Neural progenitor cell (in vitro differentiated cells): ENCODE measurements at regions not wholly inside any gene's neighbourhood (a gene's known extent, or its start where the extent isn't known, plus 50 kb on each side); places are given as distances from the start of the nearest gene placed in this dataset.

ENCODE experiments used
- DNase-seq: peaks from one replicate; pipeline ENCODE4 v3.0.0-alpha.2; 2016; ENCODE audit warnings: low spot score
- H2AFZ ChIP-seq: fragments of 200-600 bp; sonication (generic); replicated peaks from 2 replicates; pipeline ENCODE4 v1.6.1; 2016; ENCODE audit warnings: antibody characterized with exemption
- H3F3A ChIP-seq: fragments of 200-600 bp; sonication (generic); 2 replicates; pipeline ENCODE4 v1.6.1; 2016; ENCODE audit warnings: antibody characterized with exemption, low read depth
- H3K27ac ChIP-seq: fragments of 200-600 bp; sonication (generic); 2 replicates; pipeline ENCODE4 v1.5.1; 2016; ENCODE audit warnings: mild to moderate bottlenecking
- H3K27me3 ChIP-seq: fragments of 200-600 bp; sonication (generic); 2 replicates; pipeline ENCODE4 v1.6.1; 2016; ENCODE audit warnings: mild to moderate bottlenecking, moderate library complexity
- H3K36me3 ChIP-seq: fragments of 200-600 bp; sonication (generic); 2 replicates; pipeline ENCODE4 v1.5.1; 2016
- H3K4me1 ChIP-seq: fragments of 200-600 bp; sonication (generic); 2 replicates; pipeline ENCODE4 v1.6.1; 2016; ENCODE audit warnings: mixed run types
- H3K4me2 ChIP-seq: fragments of 200-600 bp; sonication (generic); 2 replicates; pipeline ENCODE4 v1.6.1; 2016
- H3K4me3 ChIP-seq: fragments of 200-600 bp; sonication (generic); 2 replicates; pipeline ENCODE4 v1.5.1; 2016
- H3K79me2 ChIP-seq: fragments of 200-600 bp; sonication (generic); 2 replicates; pipeline ENCODE4 v1.6.1; 2016; ENCODE audit warnings: low read depth
- H3K9ac ChIP-seq: fragments of 200-600 bp; sonication (generic); 2 replicates; pipeline ENCODE4 v1.6.1; 2016
- H3K9me3 ChIP-seq: fragments of 200-600 bp; sonication (generic); 2 replicates; pipeline ENCODE4 v1.5.1; 2016; ENCODE audit warnings: low read depth
- H4K20me1 ChIP-seq: fragments of 200-600 bp; sonication (generic); 2 replicates; pipeline ENCODE4 v1.6.1; 2016; ENCODE audit warnings: low read depth
- H3K27ac Mint-ChIP-seq: 3 replicates; pipeline ENCODE4 v1.8.0; 2021; ENCODE audit warnings: mixed read lengths
- H3K27me3 Mint-ChIP-seq: 2 replicates; pipeline ENCODE4 v1.8.0; 2022; ENCODE audit warnings: low read depth, mild to moderate bottlenecking, inconsistent platforms, moderate library complexity, mixed read lengths; ENCODE audit not compliant: insufficient read depth
- H3K36me3 Mint-ChIP-seq: 3 replicates; pipeline ENCODE4 v1.8.0; 2021; ENCODE audit warnings: mixed read lengths
- H3K4me1 Mint-ChIP-seq: 3 replicates; pipeline ENCODE4 v1.8.0; 2021; ENCODE audit warnings: mixed read lengths
- H3K4me3 Mint-ChIP-seq: 3 replicates; pipeline ENCODE4 v1.8.0; 2021; ENCODE audit warnings: mild to moderate bottlenecking, moderate library complexity, mixed read lengths
- H3K9me3 Mint-ChIP-seq: 3 replicates; pipeline ENCODE4 v1.8.0; 2020; ENCODE audit warnings: mixed read lengths
- EZH2 ChIP-seq: fragments of 200-600 bp; sonication (generic); IDR thresholded peaks from 2 replicates; pipeline ENCODE4 v1.6.1; 2017; ENCODE audit warnings: antibody characterized with exemption, mild to moderate bottlenecking, moderate library complexity
- EZH2phosphoT487 ChIP-seq: fragments of 200-600 bp; sonication (generic); IDR thresholded peaks from 2 replicates; pipeline ENCODE4 v1.6.1; 2017; ENCODE audit warnings: antibody characterized with exemption
- TF ChIP-seq, protein P1 (sequence below): fragments of 200-600 bp; sonication (generic); IDR thresholded peaks from 2 replicates; pipeline ENCODE4 v1.5.1; 2017; ENCODE audit warnings: antibody characterized with exemption, mild to moderate bottlenecking

DNA sequence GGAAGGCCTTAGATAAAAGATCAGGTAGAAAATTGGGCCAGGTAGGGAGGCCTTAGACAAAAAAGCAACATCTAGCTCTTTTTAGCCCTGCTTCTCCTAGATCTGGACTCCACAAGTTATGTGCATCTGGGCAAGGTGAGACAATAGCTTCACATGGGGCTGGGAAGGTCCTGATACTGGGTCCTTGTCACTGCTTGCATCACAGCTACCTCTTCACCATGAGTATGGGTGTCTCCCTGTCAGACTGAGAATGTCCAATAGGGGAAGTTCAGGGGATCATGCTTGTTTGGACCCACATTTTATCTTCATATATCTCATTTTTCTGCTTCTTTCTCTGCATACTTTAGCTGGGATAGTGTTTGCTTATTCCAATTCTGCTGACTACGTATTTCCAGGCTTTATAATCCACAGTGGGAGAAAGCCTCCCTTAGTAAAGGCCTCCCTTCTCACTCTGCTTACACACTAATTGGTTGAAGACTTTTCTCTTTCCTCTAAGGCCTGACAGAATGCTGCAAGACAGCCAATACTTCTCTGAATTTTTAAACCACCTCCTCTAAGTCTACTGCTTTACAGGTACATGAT is 189.6 kb downstream of the CYRIA start:
- no peak overlapping the region for H3K4me3 Mint-ChIP-seq
- Histone ChIP-seq H3K79me2 (no peaks in the 10 kb centered on the region), H3K4me3 (no peak overlapping the region), H3K9ac (no peak overlapping the region), H3K4me1 (no peaks in the 10 kb centered on the region), H3K27me3 (no peaks in the 10 kb centered on the region), H2AFZ (no peak overlapping the region), H4K20me1 (no peaks in the 10 kb centered on the region), H3K36me3 (no peaks in the 10 kb centered on the region), H3F3A (no peaks in the 10 kb centered on the region), H3K27ac (no peak overlapping the region), H3K9me3 (no peaks in the 10 kb centered on the region), H3K4me2 (no peak overlapping the region)
- peaks cover 2% of the 10 kb centered on the region for H3K9me3 Mint-ChIP-seq
- no peak overlapping the region for H3K27ac Mint-ChIP-seq
- no peak for DNase-seq
- TF ChIP-seq, protein P1, sequence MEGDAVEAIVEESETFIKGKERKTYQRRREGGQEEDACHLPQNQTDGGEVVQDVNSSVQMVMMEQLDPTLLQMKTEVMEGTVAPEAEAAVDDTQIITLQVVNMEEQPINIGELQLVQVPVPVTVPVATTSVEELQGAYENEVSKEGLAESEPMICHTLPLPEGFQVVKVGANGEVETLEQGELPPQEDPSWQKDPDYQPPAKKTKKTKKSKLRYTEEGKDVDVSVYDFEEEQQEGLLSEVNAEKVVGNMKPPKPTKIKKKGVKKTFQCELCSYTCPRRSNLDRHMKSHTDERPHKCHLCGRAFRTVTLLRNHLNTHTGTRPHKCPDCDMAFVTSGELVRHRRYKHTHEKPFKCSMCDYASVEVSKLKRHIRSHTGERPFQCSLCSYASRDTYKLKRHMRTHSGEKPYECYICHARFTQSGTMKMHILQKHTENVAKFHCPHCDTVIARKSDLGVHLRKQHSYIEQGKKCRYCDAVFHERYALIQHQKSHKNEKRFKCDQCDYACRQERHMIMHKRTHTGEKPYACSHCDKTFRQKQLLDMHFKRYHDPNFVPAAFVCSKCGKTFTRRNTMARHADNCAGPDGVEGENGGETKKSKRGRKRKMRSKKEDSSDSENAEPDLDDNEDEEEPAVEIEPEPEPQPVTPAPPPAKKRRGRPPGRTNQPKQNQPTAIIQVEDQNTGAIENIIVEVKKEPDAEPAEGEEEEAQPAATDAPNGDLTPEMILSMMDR, result no peak
- no peak for TF ChIP-seq EZH2
- TF ChIP-seq EZH2phosphoT487, result no peak
- H3K27me3 Mint-ChIP-seq, result peaks cover 2% of the 10 kb centered on the region
- no peaks in the 10 kb centered on the region for H3K36me3 Mint-ChIP-seq
- no peaks in the 10 kb centered on the region for H3K4me1 Mint-ChIP-seq

DNA sequence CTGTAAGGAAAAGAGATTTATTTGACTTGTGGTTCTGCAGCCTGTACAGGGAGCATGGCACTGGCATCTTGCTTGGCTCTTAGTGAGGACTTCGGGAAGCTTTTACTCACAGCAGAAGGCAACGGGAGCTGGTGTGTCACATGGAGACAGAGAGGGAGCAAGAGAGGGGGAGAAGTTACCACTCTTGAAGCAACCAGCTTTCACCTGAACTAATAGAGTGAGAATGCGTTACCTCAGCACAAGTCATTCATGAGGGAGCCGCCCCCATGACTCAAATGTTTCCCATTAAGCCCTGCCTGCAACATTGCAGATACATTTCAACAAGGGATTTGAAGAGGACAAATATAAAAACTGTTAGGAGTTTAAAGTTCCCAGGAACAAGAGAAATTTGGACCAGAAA is 190.0 kb downstream of the CYRIA start:
- Mint-ChIP-seq H3K27ac (no peak overlapping the region), H3K36me3 (no peaks in the 10 kb centered on the region), H3K27me3 (peaks cover 2% of the 10 kb centered on the region), H3K4me1 (no peaks in the 10 kb centered on the region), H3K4me3 (no peak overlapping the region), H3K9me3 (peaks cover 2% of the 10 kb centered on the region)
- Histone ChIP-seq H3K9me3 (no peaks in the 10 kb centered on the region), H3K27me3 (no peaks in the 10 kb centered on the region), H3K9ac (no peak overlapping the region), H3K27ac (no peak overlapping the region), H3K4me1 (no peaks in the 10 kb centered on the region), H2AFZ (no peak overlapping the region), H3K4me2 (no peak overlapping the region), H3K36me3 (no peaks in the 10 kb centered on the region), H4K20me1 (no peaks in the 10 kb centered on the region), H3F3A (no peaks in the 10 kb centered on the region), H3K79me2 (no peaks in the 10 kb centered on the region), H3K4me3 (no peak overlapping the region)
- DNase-seq, result no peak
- no peak for TF ChIP-seq EZH2
- no peak for TF ChIP-seq EZH2phosphoT487
- TF ChIP-seq, protein P1, result no peak

DNA sequence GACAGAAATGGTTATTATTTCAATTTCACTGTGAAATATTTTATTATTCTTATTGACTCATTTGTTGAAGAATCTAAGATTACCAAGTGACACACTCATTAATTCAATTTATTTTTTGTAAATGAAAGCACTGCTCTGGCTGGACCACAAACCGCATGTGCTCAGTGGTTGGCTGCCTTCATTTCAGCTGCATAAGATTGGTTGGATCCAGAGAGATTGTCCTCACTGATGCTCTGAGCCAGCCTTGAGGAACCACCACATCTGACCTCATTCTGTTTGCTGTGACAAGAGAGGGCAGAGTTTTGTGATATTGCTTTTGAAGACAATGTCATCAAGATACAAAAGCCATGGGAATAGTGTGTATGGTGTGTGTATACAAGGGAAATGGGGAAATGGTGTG is 192.1 kb downstream of the CYRIA start:
- Mint-ChIP-seq H3K36me3 (no peaks in the 10 kb centered on the region), H3K4me1 (no peaks in the 10 kb centered on the region), H3K4me3 (no peak overlapping the region), H3K27me3 (peaks cover 2% of the 10 kb centered on the region), H3K9me3 (no peaks in the 10 kb centered on the region), H3K27ac (no peak overlapping the region)
- TF ChIP-seq EZH2phosphoT487, result no peak
- DNase-seq, result no peak
- H3K36me3 ChIP-seq, result no peaks in the 10 kb centered on the region
- no peaks in the 10 kb centered on the region for H3K4me1 ChIP-seq
- no peak overlapping the region for H3K4me3 ChIP-seq
- no peaks in the 10 kb centered on the region for H4K20me1 ChIP-seq
- no peak overlapping the region for H2AFZ ChIP-seq
- no peaks in the 10 kb centered on the region for H3F3A ChIP-seq
- H3K9me3 ChIP-seq, result no peaks in the 10 kb centered on the region
- no peaks in the 10 kb centered on the region for H3K79me2 ChIP-seq
- H3K27me3 ChIP-seq, result no peaks in the 10 kb centered on the region
- H3K9ac ChIP-seq, result no peak overlapping the region
- H3K27ac ChIP-seq, result no peak overlapping the region
- no peak overlapping the region for H3K4me2 ChIP-seq

DNA sequence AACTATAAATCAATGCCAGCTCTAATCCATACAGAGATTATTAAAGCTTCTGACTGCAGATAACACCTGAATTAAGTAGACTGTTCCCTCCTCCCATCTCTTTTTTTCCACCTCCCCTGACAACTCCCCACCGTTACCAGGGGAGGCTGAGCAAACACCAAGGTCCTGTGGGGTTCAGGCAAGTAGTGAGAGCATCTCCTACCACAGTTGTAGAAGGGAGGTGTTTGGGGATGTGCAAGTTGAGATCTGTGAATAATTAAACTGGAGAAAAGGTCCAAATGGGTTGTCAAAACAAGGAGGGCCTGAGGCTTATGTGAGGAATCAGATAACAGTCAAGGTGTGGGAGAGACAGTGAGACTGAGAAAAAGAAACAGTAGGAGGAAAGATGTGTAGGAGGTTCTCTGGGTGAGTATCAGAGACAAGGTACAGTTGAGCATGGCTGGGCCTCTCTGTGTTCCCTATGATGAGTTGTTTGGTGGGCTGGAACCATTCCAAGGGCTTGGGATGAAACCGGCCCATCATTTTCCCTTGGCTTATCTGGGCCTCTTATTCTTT is 194.6 kb downstream of the CYRIA start:
- Histone ChIP-seq H3K79me2 (no peaks in the 10 kb centered on the region), H3K36me3 (no peaks in the 10 kb centered on the region), H3K4me1 (no peaks in the 10 kb centered on the region), H3K27ac (no peak overlapping the region), H4K20me1 (no peaks in the 10 kb centered on the region), H3F3A (no peaks in the 10 kb centered on the region), H3K27me3 (no peaks in the 10 kb centered on the region), H2AFZ (no peak overlapping the region), H3K4me2 (no peak overlapping the region), H3K4me3 (no peak overlapping the region), H3K9ac (no peak overlapping the region), H3K9me3 (no peaks in the 10 kb centered on the region)
- Mint-ChIP-seq H3K27me3 (peaks cover 2% of the 10 kb centered on the region), H3K4me1 (peaks cover under 1% of the 10 kb centered on the region), H3K9me3 (no peaks in the 10 kb centered on the region), H3K27ac (no peak overlapping the region), H3K4me3 (no peak overlapping the region), H3K36me3 (no peaks in the 10 kb centered on the region)
- DNase-seq, result no peak
- no peak for TF ChIP-seq EZH2phosphoT487
- TF ChIP-seq, protein P1, result no peak
- TF ChIP-seq EZH2, result no peak
